SK-N-SH (cell line): ENCODE measurements at regions not wholly inside any gene's neighbourhood (a gene's known extent, or its start where the extent isn't known, plus 50 kb on each side); places are given as distances from the start of the nearest gene placed in this dataset.

Source experiments
- CTCF ChIP-seq: fragments of 200-600 bp; sonication (generic); IDR thresholded peaks from 2 replicates; pipeline ENCODE4 v1.6.1; 2017; ENCODE audit warnings: antibody characterized with exemption, mild to moderate bottlenecking, moderate library complexity
- EP300 ChIP-seq, 2 experiments: IDR thresholded peaks; 2 replicates each; pipeline versions ENCODE4 v1.4.0 to v1.6.1; 2012; ENCODE audit warnings: borderline replicate concordance in 1 of 2, low read depth in 1 of 2, low read length in 1 of 2
- FOXJ3 ChIP-seq: sonication (generic); formaldehyde crosslinking; IDR thresholded peaks from 2 replicates; pipeline ENCODE4 v1.5.1; 2020; ENCODE audit warnings: mild to moderate bottlenecking, missing genetic modification reagents
- MXI1 ChIP-seq: IDR thresholded peaks from 2 replicates; pipeline ENCODE4 v1.6.1; 2012; ENCODE audit warnings: mild to moderate bottlenecking, low read depth, low read length, improper control_type of control experiment
- POLR2AphosphoS5 ChIP-seq: IDR thresholded peaks from 2 replicates; pipeline ENCODE4 v1.6.1; 2012; ENCODE audit warnings: low read depth, low read length
- RAD21 ChIP-seq: IDR thresholded peaks from 2 replicates; pipeline ENCODE4 v1.6.1; 2012; ENCODE audit warnings: mild to moderate bottlenecking, low read length
- YY1 ChIP-seq: IDR thresholded peaks from 2 replicates; pipeline ENCODE4 v1.4.0; 2012; ENCODE audit warnings: low read depth, mild to moderate bottlenecking

DNA sequence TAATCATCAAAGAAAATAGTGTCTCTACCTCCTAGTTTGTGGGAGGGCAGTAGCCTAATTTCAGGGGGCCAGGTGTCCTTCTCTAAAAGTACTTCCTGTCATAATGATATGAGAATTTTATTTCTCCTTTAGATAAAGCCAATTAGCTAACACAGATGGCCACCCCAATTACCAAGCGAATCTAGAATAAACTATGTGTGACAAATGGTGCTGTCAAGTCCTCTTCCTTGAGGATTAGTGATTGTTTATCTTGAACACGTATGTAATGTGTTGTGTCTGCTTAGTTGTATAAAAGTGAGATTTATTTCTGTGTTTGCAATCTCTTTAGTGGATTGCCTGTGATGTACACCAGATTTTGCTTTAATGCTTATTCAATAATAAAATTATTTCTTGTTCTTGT is 1120.0 kb downstream of the SORCS1 start:
- TF ChIP-seq CTCF (no peak), FOXJ3 (CRISPR knock-in tag) (peak; percentile 76; the same call in 1 of the 2 replicates), POLR2AphosphoS5 (no peak), EP300 (IDR thresholded peaks at IDR 0.05; ENCODE audit: borderline replicate concordance in 1 of 2, low read depth in 1 of 2, low read length in 1 of 2) (peak in 1 of 2 experiments; percentile 97; a peak in 2 of 4 replicates), YY1 (no peak), RAD21 (peak; percentile 4; the same call in 1 of the 2 replicates), MXI1 (no peak)
